ENCODE measurements at regions not wholly inside any gene's neighbourhood (a gene's known extent, or its start where the extent isn't known, plus 50 kb on each side); places are given as distances from the start of the nearest gene placed in this dataset.
"Not testable (repeated sequence)": the region's sequence is repeated elsewhere in the genome, so short reads cannot be mapped to it uniquely, and the experiment has no call there.

DNA sequence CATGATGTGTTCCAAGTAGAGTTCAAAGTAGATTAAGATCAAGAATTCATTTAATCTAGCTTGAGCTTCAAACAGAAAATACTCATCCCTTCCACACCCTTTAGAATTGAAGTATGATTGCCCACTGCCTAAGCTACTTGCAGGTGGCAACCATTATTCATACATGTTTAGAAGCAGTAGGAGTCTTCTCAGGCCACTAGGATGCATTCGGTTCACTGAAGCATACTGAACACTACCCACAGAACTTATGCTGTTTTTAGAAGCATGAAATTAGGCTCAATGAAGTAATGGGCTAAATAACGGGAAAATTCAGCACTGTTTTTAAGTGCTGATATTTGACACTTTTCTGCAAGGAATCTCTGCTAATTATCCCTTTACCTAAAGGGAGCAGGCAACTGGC lies 263.4 kb downstream of the DEPDC1B start:
- Mint-ChIP-seq H3K27ac (no peak overlapping the region), H3K4me3 (no peak overlapping the region), H3K36me3 (peaks cover 6% of the 10 kb centered on the region), H3K27me3 (no peaks in the 10 kb centered on the region), H3K4me1 (ENCODE audit: low read depth in 2 of 2) (no peaks in the 10 kb centered on the region), H3K9me3 (peaks cover 19% of the 10 kb centered on the region)
- ATAC-seq (no peak), DNase-seq (ENCODE audit: low spot score) (no peak)

- H3K4me3 Mint-ChIP-seq: no peak overlapping the region
- DNase-seq (ENCODE audit: low spot score): no peak
- no peak for ATAC-seq
- peaks cover 6% of the 10 kb centered on the region for H3K36me3 Mint-ChIP-seq
- H3K4me1 Mint-ChIP-seq (ENCODE audit: low read depth in 2 of 2): no peaks in the 10 kb centered on the region
- H3K27ac Mint-ChIP-seq: no peak overlapping the region
- peaks cover 19% of the 10 kb centered on the region for H3K9me3 Mint-ChIP-seq
- no peaks in the 10 kb centered on the region for H3K27me3 Mint-ChIP-seq
Measured at GRCh38 chr5:60435808-60436207, 264.2 kb downstream of the DEPDC1B start.

GRCh38 chr5:60426189-60426588 lies 273.8 kb downstream of the DEPDC1B start:
- ATAC-seq; H3K4me3 Mint-ChIP-seq; H3K36me3 Mint-ChIP-seq; H3K4me1 Mint-ChIP-seq (ENCODE audit: low read depth in 2 of 2); DNase-seq (ENCODE audit: low spot score); H3K27ac Mint-ChIP-seq; H3K9me3 Mint-ChIP-seq; H3K27me3 Mint-ChIP-seq: not testable (repeated sequence)

DNA sequence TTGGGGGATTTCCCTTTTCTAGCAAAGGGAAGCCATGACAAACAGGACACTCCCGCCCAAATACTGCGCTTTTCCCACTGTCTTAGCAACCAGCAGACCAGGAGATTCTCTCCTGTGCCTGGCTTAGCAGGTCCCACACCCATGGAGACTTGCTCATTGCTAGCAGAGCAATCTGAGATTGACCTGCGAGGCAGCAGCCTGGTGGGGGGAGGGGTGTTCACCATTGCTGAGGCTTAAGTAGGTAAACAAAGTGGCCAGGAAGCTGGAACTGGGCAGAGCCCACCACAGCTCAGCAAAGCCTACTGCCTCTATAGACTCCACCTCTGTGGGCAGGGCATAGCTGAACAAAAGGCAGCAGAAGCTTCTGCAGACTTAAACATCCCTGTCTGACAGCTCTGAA lies 279.2 kb downstream of the DEPDC1B start:
- H3K4me1 Mint-ChIP-seq (ENCODE audit: low read depth in 2 of 2); H3K27me3 Mint-ChIP-seq; H3K9me3 Mint-ChIP-seq; H3K4me3 Mint-ChIP-seq; DNase-seq (ENCODE audit: low spot score); H3K36me3 Mint-ChIP-seq; ATAC-seq; H3K27ac Mint-ChIP-seq: not testable (repeated sequence)

- H3K27ac Mint-ChIP-seq: no peak overlapping the region
- DNase-seq (ENCODE audit: low spot score): no peak
- H3K36me3 Mint-ChIP-seq: no peaks in the 10 kb centered on the region
- no peak overlapping the region for H3K4me3 Mint-ChIP-seq
- no peak for ATAC-seq
- peaks cover 4% of the 10 kb centered on the region for H3K9me3 Mint-ChIP-seq
- peaks cover 0 to 5% of the 10 kb centered on the region in 2 donors for H3K4me1 Mint-ChIP-seq (ENCODE audit: low read depth in 2 of 2)
- H3K27me3 Mint-ChIP-seq: no peaks in the 10 kb centered on the region
Measured at GRCh38 chr5:60417500-60418181, 282.3 kb downstream of the DEPDC1B start.

DNA sequence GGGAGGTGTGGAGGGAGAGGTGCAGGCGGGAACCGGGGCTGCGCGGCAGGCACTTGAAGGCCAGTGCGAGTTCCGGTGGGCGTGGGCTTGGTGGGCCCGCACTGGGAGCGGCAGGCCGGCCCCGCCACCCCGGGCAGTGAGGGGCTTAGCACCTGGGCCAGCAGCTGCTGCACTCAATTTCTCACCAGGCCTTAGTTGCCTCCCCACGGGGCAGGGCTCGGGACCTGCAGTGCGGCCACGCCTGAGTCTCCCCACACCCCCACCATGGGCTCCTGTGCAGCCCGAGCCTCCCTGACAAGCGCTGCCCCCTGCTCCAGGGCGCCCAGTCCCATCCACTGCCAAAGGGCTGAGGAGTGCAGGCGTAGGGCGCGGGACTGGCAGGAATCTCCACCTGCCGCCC lies 284.5 kb downstream of the DEPDC1B start:
- Mint-ChIP-seq H3K9me3 (peaks cover 4% of the 10 kb centered on the region), H3K27ac (no peak overlapping the region), H3K4me3 (no peak overlapping the region), H3K27me3 (no peaks in the 10 kb centered on the region), H3K36me3 (no peaks in the 10 kb centered on the region), H3K4me1 (ENCODE audit: low read depth in 2 of 2) (peaks cover 0 to 5% of the 10 kb centered on the region in 2 donors)
- no peak for DNase-seq (ENCODE audit: low spot score)
- ATAC-seq: no peak

GRCh38 chr5:60410427-60410826 lies 289.5 kb downstream of the DEPDC1B start:
- ATAC-seq (no peak), DNase-seq (ENCODE audit: low spot score) (no peak)
- Mint-ChIP-seq H3K4me3 (no peak overlapping the region), H3K27me3 (no peaks in the 10 kb centered on the region), H3K9me3 (peaks cover 4% of the 10 kb centered on the region), H3K36me3 (no peaks in the 10 kb centered on the region), H3K27ac (no peak overlapping the region), H3K4me1 (ENCODE audit: low read depth in 2 of 2) (no peaks in the 10 kb centered on the region)

DNA sequence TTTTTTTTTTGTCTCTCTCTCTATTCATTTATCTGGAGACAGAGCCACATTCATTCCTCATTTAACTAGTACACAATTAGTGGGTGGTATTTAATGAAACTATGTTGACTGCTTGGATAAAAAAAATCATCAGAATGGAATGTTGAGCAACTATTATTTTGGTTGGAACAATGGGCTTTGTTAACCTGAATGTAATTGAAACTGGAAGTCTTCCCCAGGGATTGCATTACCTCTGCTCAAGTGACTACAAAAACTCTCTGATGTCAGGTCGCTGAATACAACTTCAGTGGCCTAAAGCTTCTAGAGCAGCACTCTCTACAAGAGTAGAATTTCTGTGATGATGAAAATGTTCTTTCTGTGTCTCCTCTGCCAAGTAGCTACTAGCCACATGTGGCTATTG lies 295.8 kb downstream of the DEPDC1B start:
- DNase-seq (ENCODE audit: low spot score): no peak
- no peak overlapping the region for H3K4me3 Mint-ChIP-seq
- ATAC-seq: no peak
- H3K9me3 Mint-ChIP-seq: no peaks in the 10 kb centered on the region
- H3K27ac Mint-ChIP-seq: no peak overlapping the region
- no peaks in the 10 kb centered on the region for H3K27me3 Mint-ChIP-seq
- no peaks in the 10 kb centered on the region for H3K4me1 Mint-ChIP-seq (ENCODE audit: low read depth in 2 of 2)
- H3K36me3 Mint-ChIP-seq: no peaks in the 10 kb centered on the region

- no peak overlapping the region for H3K4me3 Mint-ChIP-seq
- DNase-seq (ENCODE audit: low spot score) (no peak), ATAC-seq (no peak)
- H3K36me3 Mint-ChIP-seq: no peaks in the 10 kb centered on the region
- H3K4me1 Mint-ChIP-seq (ENCODE audit: low read depth in 2 of 2): no peaks in the 10 kb centered on the region
- H3K27me3 Mint-ChIP-seq: no peaks in the 10 kb centered on the region
- H3K27ac Mint-ChIP-seq: no peak overlapping the region
- peaks cover under 1% of the 10 kb centered on the region for H3K9me3 Mint-ChIP-seq
Measured at GRCh38 chr5:60403343-60404006, 296.5 kb downstream of the DEPDC1B start.

DNA sequence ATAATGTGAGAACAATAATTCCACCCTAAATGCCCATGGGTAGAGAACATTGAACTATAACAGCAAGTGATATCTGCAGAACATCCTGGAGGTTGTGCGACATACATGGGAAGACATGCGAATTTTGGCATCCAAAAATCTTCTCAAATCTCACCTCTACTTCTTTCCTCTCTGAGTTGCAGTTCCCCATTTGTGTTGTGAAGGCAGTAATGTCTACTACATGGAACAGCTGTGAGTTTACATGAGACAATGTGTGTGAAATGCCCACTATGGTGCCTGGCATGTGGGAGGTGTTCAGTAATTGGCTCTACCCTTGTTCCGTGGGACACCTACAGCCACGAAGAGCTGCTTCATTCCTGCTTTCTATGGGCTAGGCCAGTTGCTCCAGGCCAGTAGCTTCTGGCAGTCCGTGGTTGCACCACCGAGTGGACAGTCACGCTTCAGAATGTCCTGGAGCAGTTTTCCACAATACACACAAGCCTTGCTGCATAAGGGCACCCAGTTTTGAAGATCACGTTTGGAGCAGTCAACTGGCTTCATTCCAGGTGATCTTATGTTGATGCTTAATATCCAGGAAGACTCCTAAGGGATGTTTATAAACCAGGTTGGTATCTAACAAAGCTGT lies 297.7 kb downstream of the DEPDC1B start:
- no peak overlapping the region for H3K4me3 Mint-ChIP-seq
- H3K4me1 Mint-ChIP-seq (ENCODE audit: low read depth in 2 of 2): no peaks in the 10 kb centered on the region
- no peak overlapping the region for H3K27ac Mint-ChIP-seq
- ATAC-seq (peak in 1 of 2 donors; percentile 11), DNase-seq (ENCODE audit: low spot score) (no peak)
- no peaks in the 10 kb centered on the region for H3K36me3 Mint-ChIP-seq
- H3K9me3 Mint-ChIP-seq: peaks cover 6% of the 10 kb centered on the region
- no peaks in the 10 kb centered on the region for H3K27me3 Mint-ChIP-seq

GRCh38 chr5:60401526-60401925 lies 298.4 kb downstream of the DEPDC1B start:
- no peak overlapping the region for H3K4me3 Mint-ChIP-seq
- peaks cover 6% of the 10 kb centered on the region for H3K9me3 Mint-ChIP-seq
- no peak overlapping the region for H3K27ac Mint-ChIP-seq
- DNase-seq (ENCODE audit: low spot score) (no peak), ATAC-seq (no peak)
- H3K36me3 Mint-ChIP-seq: no peaks in the 10 kb centered on the region
- H3K4me1 Mint-ChIP-seq (ENCODE audit: low read depth in 2 of 2): no peaks in the 10 kb centered on the region
- no peaks in the 10 kb centered on the region for H3K27me3 Mint-ChIP-seq

DNA sequence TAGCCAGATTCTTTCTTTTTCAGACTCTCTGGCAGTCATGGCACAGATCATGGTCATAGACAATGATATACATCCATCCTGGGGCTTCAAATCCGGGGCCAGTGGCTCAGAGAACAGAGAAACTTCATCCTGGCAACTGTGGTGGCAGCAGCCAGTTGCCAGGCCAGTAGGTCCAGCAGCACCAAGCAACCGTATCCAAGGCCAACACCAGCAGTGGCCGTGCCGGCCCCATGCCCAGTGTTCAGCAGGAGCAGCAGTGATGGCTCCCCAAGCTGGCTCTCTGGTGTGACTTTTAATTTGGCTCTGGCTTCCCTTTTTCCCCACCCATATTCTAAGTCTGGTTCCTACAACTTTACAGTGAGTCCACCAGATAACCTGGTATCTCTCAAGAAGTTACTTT lies 300.5 kb downstream of the DEPDC1B start:
- Mint-ChIP-seq H3K9me3 (peaks cover 6% of the 10 kb centered on the region), H3K4me3 (no peak overlapping the region), H3K4me1 (ENCODE audit: low read depth in 2 of 2) (no peaks in the 10 kb centered on the region), H3K27ac (no peak overlapping the region), H3K36me3 (no peaks in the 10 kb centered on the region), H3K27me3 (no peaks in the 10 kb centered on the region)
- ATAC-seq (no peak), DNase-seq (ENCODE audit: low spot score) (no peak)

DNA sequence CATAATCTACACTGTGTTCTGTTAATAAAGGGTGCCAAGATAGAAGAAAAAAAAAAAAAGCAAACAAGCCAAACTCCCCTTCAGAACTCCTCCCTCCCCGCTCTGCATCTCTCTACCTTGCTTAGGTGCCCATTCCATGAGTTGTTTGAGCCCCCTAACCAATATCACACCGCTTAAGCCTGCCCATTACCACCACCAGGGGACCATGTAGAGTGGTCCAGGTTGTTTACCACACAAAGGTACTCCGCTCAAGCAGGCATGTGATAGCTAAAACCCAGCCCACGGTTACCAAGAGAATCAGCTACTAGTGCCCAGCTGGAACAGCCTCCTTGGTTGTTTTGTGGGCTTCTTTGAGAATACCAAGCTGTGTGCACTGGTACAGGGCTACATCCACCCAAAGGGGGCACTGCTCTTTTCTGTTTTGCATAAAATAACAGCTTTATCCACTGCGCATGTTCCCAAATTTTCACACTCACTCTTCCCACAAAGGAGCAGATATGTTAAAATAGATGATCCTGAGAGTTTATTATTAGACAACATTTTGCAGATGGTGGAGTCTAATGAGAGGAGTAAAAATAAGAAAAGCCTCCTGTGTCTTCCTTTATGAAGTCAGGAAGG lies 304.1 kb downstream of the DEPDC1B start:
- H3K4me3 Mint-ChIP-seq: no peak overlapping the region
- no peaks in the 10 kb centered on the region for H3K27me3 Mint-ChIP-seq
- no peaks in the 10 kb centered on the region for H3K36me3 Mint-ChIP-seq
- DNase-seq (ENCODE audit: low spot score): no peak
- ATAC-seq: no peak
- peaks cover 6% of the 10 kb centered on the region for H3K9me3 Mint-ChIP-seq
- no peaks in the 10 kb centered on the region for H3K4me1 Mint-ChIP-seq (ENCODE audit: low read depth in 2 of 2)
- H3K27ac Mint-ChIP-seq: no peak overlapping the region

DNA sequence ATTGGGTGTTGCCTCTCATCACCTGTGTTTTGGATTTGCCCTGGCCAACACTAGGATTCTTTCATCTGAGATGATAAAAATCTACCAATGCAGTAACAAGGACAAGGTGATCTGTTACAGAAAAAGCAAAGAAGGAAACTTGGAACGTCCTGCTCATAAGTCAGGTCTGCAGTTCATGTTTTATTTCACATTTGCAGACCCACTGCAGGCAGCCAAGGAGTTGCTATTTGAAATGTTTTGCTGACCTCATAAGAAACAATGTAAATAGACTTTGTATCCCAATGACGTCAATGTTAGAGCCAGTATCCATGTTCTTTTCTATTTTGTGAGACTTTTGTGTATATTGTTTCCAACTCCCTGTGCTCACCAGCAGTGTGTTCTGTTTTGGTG lies 312.9 kb downstream of the DEPDC1B start:
- no peak overlapping the region for H3K27ac Mint-ChIP-seq
- H3K36me3 Mint-ChIP-seq: no peaks in the 10 kb centered on the region
- H3K27me3 Mint-ChIP-seq: no peaks in the 10 kb centered on the region
- no peak overlapping the region for H3K4me3 Mint-ChIP-seq
- no peak for DNase-seq (ENCODE audit: low spot score)
- H3K4me1 Mint-ChIP-seq (ENCODE audit: low read depth in 2 of 2): no peaks in the 10 kb centered on the region
- H3K9me3 Mint-ChIP-seq: peaks cover 2% of the 10 kb centered on the region
- ATAC-seq: no peak

Measured in natural killer cell treated with Interleukin-12 subunit alpha and Interleukin-12 subunit beta and Interleukin-15 and Interleukin-18, amount 100 ng/mL, for 72 hours (primary cell).